GM23248 (cell line): ENCODE measurements at regions not wholly inside any gene's neighbourhood (a gene's known extent, or its start where the extent isn't known, plus 50 kb on each side); places are given as distances from the start of the nearest gene placed in this dataset.

ENCODE experiments used
- DNase-seq: peaks from one replicate; pipeline ENCODE4 v3.0.0-alpha.2; 2015
- H2AFZ ChIP-seq: fragments of 200-600 bp; sonication (generic); 2 replicates; pipeline ENCODE4 v1.6.1; 2016; ENCODE audit warnings: antibody characterized with exemption
- H3F3A ChIP-seq: fragments of 200-600 bp; sonication (generic); 2 replicates; pipeline ENCODE4 v1.6.1; 2016; ENCODE audit warnings: mild to moderate bottlenecking, antibody characterized with exemption, mixed run types; ENCODE audit not compliant: insufficient read depth
- H3K27ac ChIP-seq: fragments of 200-600 bp; sonication (generic); 2 replicates; pipeline ENCODE4 v1.5.1; 2016; ENCODE audit warnings: mild to moderate bottlenecking
- H3K27me3 ChIP-seq: fragments of 200-600 bp; sonication (generic); replicated peaks from 2 replicates; pipeline ENCODE4 v1.6.1; 2016; ENCODE audit warnings: mild to moderate bottlenecking; ENCODE audit not compliant: insufficient read depth
- H3K36me3 ChIP-seq: fragments of 200-600 bp; sonication (generic); 2 replicates; pipeline ENCODE4 v1.6.1; 2016; ENCODE audit warnings: low read depth, mild to moderate bottlenecking
- H3K4me1 ChIP-seq: fragments of 200-600 bp; sonication (generic); 2 replicates; pipeline ENCODE4 v1.6.1; 2016; ENCODE audit warnings: mild to moderate bottlenecking; ENCODE audit not compliant: insufficient read depth
- H3K4me2 ChIP-seq: fragments of 200-600 bp; sonication (generic); one replicate; pipeline ENCODE4 v1.6.1; 2016; ENCODE audit warnings: mild to moderate bottlenecking; ENCODE audit not compliant: unreplicated experiment
- H3K4me3 ChIP-seq: fragments of 200-600 bp; sonication (generic); 2 replicates; pipeline ENCODE4 v1.5.1; 2016; ENCODE audit warnings: mild to moderate bottlenecking
- H3K79me2 ChIP-seq: fragments of 200-600 bp; sonication (generic); 2 replicates; pipeline ENCODE4 v1.6.1; 2016; ENCODE audit warnings: mild to moderate bottlenecking; ENCODE audit not compliant: insufficient read depth
- H3K9ac ChIP-seq: fragments of 200-600 bp; sonication (generic); 2 replicates; pipeline ENCODE4 v1.6.1; 2016; ENCODE audit warnings: mild to moderate bottlenecking
- H3K9me2 ChIP-seq: fragments of 200-600 bp; sonication (generic); 2 replicates; pipeline ENCODE4 v1.6.1; 2016; ENCODE audit warnings: mixed run types, mild to moderate bottlenecking, moderate library complexity; ENCODE audit not compliant: insufficient read depth
- H3K9me3 ChIP-seq: fragments of 200-600 bp; sonication (generic); one replicate; pipeline ENCODE4 v1.6.1; 2017; ENCODE audit warnings: low read depth
- H4K20me1 ChIP-seq: fragments of 200-600 bp; sonication (generic); 2 replicates; pipeline ENCODE4 v1.6.0; 2016; ENCODE audit not compliant: insufficient read depth
- EZH2 ChIP-seq: fragments of 200-600 bp; sonication (generic); IDR thresholded peaks from 2 replicates; pipeline ENCODE4 v1.6.1; 2018; ENCODE audit warnings: antibody characterized with exemption, mild to moderate bottlenecking; ENCODE audit not compliant: insufficient read depth, poor library complexity, severe bottlenecking
- EZH2phosphoT487 ChIP-seq: fragments of 200-600 bp; sonication (generic); IDR thresholded peaks from 2 replicates; pipeline ENCODE4 v1.6.1; 2018; ENCODE audit warnings: antibody characterized with exemption, moderate library complexity, mild to moderate bottlenecking, low read depth; ENCODE audit not compliant: insufficient read depth
- WGBS, 2 experiments: methylation state at CpG; one replicate each; pipeline ENCODE4 v1.1.6; 2015 to 2017; ENCODE audit warnings: low lambda C conversion rate in 2 of 2, low coverage in 1 of 2; ENCODE audit errors: missing lambda C conversion rate in 2 of 2; 5-methylcytosine and 5-hydroxymethylcytosine counted together
- in situ Hi-C: fragments of 300-500 bp; cut with MboI; formaldehyde crosslinking; loops from 2 replicates; pipeline ENCODE4 v1.15.0; 2020

DNA sequence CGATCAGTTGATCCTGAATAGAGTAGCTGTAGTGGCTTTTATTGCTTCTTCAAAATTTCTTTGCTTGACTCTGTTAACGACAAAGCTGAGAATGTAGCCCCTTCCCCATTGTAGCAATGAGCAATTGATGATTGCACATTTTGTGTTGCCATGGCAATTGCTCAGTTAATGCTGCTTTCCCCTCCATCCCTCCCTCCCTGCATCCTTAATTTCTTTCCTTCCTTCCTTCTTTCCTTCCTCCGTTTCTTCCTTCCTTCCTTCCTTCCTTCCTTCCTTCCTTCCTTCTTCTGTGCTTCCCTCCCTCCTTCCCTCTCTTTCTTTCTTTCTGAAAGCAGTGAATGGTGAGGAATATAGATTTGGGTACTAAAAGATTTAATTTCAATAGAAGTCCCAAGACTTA, 557.3 kb upstream of the MAP3K7 start:
- DNase-seq, result no peak
- Histone ChIP-seq H3K27ac (no peak overlapping the region), H3K9me2 (no peaks in the 10 kb centered on the region), H3K36me3 (no peaks in the 10 kb centered on the region), H4K20me1 (no peaks in the 10 kb centered on the region), H3K4me3 (no peak overlapping the region), H3K79me2 (no peaks in the 10 kb centered on the region), H3K9ac (no peak overlapping the region), H2AFZ (no peak overlapping the region), H3K9me3 (no peaks in the 10 kb centered on the region), H3K4me1 (no peaks in the 10 kb centered on the region), H3K27me3 (no peaks in the 10 kb centered on the region), H3K4me2 (no peak overlapping the region), H3F3A (no peaks in the 10 kb centered on the region)
- 13 to 17% methylated on average over 2 to 3 of the region's 3 CpGs for WGBS, 2 experiments
- TF ChIP-seq EZH2phosphoT487, result no peak
- TF ChIP-seq EZH2, result no peak
- in situ Hi-C loops, result no loop called here

DNA sequence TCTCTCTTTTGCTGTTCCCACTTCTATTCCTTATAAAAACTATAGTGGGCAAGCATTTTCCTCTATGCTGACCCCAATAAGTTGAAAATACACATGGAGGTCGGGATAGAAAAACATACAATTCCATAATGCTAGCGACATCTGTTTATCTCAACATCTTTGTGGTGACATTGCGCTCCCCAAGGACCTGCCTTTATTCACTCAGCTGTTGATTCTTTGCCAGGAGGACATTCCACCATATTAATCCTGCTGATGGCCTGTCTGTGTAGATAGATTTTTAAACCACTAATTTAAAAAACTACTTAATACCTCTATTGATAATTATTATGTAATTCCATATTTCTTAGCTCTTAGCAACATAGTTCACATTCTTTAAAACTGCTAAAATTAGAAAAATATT, 555.3 kb upstream of the MAP3K7 start:
- no peaks in the 10 kb centered on the region for H3K79me2 ChIP-seq
- H4K20me1 ChIP-seq, result no peaks in the 10 kb centered on the region
- no peaks in the 10 kb centered on the region for H3K4me1 ChIP-seq
- in situ Hi-C loops, result no loop called here
- H2AFZ ChIP-seq, result no peak overlapping the region
- no peak overlapping the region for H3K9ac ChIP-seq
- H3K27ac ChIP-seq, result no peak overlapping the region
- H3K4me2 ChIP-seq, result no peak overlapping the region
- no peaks in the 10 kb centered on the region for H3K27me3 ChIP-seq
- H3K9me2 ChIP-seq, result no peaks in the 10 kb centered on the region
- no peak for DNase-seq
- H3K9me3 ChIP-seq, result no peaks in the 10 kb centered on the region
- no peaks in the 10 kb centered on the region for H3F3A ChIP-seq
- TF ChIP-seq EZH2phosphoT487, result no peak
- TF ChIP-seq EZH2, result no peak
- no peaks in the 10 kb centered on the region for H3K36me3 ChIP-seq
- 50 to 56% methylated on average over 3 of the region's 3 CpGs for WGBS, 2 experiments
- H3K4me3 ChIP-seq, result no peak overlapping the region

DNA sequence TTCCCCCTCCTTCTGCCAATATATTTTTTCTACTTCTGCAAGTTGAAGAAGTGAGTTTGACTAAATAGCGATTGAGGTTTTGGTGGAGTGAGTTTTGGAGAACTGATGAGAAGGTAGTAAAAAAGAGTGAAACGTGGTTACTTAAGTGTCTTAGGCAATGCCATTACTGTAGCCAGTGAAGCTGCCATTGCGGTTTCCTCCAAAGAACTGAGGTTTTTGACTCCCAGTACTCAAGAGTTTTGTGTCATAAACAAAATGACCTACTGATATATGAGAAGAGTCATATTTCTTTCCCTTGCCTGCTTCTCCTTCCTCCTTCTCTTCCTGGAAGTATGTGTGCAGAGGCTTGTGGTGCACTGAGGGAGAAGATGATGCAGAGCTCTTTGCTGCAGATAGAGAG, 554.5 kb upstream of the MAP3K7 start:
- no peaks in the 10 kb centered on the region for H3K27me3 ChIP-seq
- DNase-seq, result no peak
- 36 to 38% methylated on average over 3 of the region's 3 CpGs for whole genome bisulfite sequencing, 2 experiments
- H3F3A ChIP-seq, result no peaks in the 10 kb centered on the region
- H3K4me3 ChIP-seq, result no peak overlapping the region
- no peaks in the 10 kb centered on the region for H3K9me2 ChIP-seq
- no peaks in the 10 kb centered on the region for H3K9me3 ChIP-seq
- no peak overlapping the region for H2AFZ ChIP-seq
- H3K79me2 ChIP-seq, result no peaks in the 10 kb centered on the region
- H3K36me3 ChIP-seq, result no peaks in the 10 kb centered on the region
- no peaks in the 10 kb centered on the region for H3K4me1 ChIP-seq
- no peak overlapping the region for H3K27ac ChIP-seq
- no peak overlapping the region for H3K4me2 ChIP-seq
- H4K20me1 ChIP-seq, result no peaks in the 10 kb centered on the region
- H3K9ac ChIP-seq, result no peak overlapping the region
- in situ Hi-C loops, result no loop called here
- TF ChIP-seq EZH2 (no peak), EZH2phosphoT487 (no peak)

DNA sequence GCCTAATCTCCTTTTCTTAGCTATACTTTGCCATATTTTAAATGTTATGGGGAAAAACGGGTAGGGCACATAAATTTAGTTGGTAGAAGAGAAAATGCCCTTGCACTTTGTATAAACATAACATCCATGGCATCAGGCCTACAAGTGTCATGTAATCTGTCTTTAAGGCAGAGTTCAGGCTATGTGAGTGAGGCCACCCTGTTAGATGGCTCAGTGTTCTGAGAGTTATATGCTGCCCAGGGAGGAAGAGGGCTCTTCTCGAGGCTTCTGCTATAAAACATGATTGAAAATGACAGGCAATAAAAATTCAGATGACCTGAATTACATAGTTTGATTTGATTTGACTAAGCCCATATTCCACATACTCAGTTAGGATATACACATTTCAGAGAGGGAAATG, 553.6 kb upstream of the MAP3K7 start:
- Histone ChIP-seq H4K20me1 (no peaks in the 10 kb centered on the region), H3K9me2 (no peaks in the 10 kb centered on the region), H3K79me2 (no peaks in the 10 kb centered on the region), H3K36me3 (no peaks in the 10 kb centered on the region), H3K27ac (no peak overlapping the region), H3K27me3 (no peaks in the 10 kb centered on the region), H2AFZ (no peak overlapping the region), H3K4me3 (no peak overlapping the region), H3K4me1 (no peaks in the 10 kb centered on the region), H3F3A (no peaks in the 10 kb centered on the region), H3K9ac (no peak overlapping the region), H3K9me3 (no peaks in the 10 kb centered on the region), H3K4me2 (no peak overlapping the region)
- DNase-seq, result no peak
- WGBS, 2 experiments, result 2 to 6% methylated on average over 2 of the region's 2 CpGs
- in situ Hi-C loops, result no loop called here
- no peak for TF ChIP-seq EZH2
- TF ChIP-seq EZH2phosphoT487, result no peak

DNA sequence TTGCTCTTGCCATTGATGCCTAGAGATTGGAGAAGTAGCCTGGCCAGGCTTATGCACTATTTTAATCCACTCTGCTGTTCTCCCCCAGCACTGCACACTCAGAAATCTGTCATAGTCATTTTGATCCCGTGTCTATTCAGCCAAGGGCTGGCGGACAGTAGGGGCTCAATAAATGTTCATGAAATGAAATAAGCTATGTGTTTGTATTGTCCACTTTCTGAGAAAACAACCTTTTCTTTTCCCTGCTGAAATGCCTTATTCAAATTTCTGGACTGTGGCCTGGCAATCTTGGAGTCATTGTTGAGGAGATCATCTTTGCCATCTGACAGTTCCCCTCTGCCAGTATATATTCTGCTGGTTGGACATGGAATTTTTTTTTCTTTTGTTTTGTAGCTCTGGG, 550.4 kb upstream of the MAP3K7 start:
- no peaks in the 10 kb centered on the region for H3K9me2 ChIP-seq
- H3K79me2 ChIP-seq, result no peaks in the 10 kb centered on the region
- no peak overlapping the region for H2AFZ ChIP-seq
- TF ChIP-seq EZH2phosphoT487, result no peak
- no peak for TF ChIP-seq EZH2
- no peaks in the 10 kb centered on the region for H3K9me3 ChIP-seq
- no peak overlapping the region for H3K27ac ChIP-seq
- H3K4me1 ChIP-seq, result no peaks in the 10 kb centered on the region
- no peaks in the 10 kb centered on the region for H3K36me3 ChIP-seq
- no peaks in the 10 kb centered on the region for H3K27me3 ChIP-seq
- H3K4me2 ChIP-seq, result no peak overlapping the region
- in situ Hi-C loops, result no loop called here
- no peak for DNase-seq
- H3K9ac ChIP-seq, result no peak overlapping the region
- WGBS, 2 experiments, result 19 to 33% methylated on average over 2 of the region's 2 CpGs
- H3K4me3 ChIP-seq, result no peak overlapping the region
- no peaks in the 10 kb centered on the region for H4K20me1 ChIP-seq
- no peaks in the 10 kb centered on the region for H3F3A ChIP-seq
